ENCODE measurements at regions not wholly inside any gene's neighbourhood (a gene's known extent, or its start where the extent isn't known, plus 50 kb on each side); places are given as distances from the start of the nearest gene placed in this dataset.

DNA sequence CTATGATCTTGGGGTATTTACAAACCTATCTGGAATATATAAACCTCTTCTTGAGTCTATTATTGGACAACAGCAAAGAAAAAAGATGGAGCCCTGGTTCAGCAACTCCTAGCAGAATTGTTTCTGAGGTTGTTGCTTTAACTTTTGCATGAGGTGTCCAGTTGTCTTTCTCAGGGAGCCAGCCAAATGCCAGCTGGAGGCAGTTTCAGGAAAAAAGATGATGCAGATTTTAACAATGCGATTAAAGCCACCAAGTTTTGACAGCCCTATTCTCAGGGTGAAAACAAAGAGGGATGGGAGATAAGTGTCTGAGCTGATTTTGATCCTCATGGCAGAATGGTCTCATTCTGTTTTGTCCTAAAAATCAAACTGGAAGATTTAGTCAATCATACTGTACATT is 181.6 kb upstream of the RASGRP1 start:
- TF ChIP-seq, protein P1, sequence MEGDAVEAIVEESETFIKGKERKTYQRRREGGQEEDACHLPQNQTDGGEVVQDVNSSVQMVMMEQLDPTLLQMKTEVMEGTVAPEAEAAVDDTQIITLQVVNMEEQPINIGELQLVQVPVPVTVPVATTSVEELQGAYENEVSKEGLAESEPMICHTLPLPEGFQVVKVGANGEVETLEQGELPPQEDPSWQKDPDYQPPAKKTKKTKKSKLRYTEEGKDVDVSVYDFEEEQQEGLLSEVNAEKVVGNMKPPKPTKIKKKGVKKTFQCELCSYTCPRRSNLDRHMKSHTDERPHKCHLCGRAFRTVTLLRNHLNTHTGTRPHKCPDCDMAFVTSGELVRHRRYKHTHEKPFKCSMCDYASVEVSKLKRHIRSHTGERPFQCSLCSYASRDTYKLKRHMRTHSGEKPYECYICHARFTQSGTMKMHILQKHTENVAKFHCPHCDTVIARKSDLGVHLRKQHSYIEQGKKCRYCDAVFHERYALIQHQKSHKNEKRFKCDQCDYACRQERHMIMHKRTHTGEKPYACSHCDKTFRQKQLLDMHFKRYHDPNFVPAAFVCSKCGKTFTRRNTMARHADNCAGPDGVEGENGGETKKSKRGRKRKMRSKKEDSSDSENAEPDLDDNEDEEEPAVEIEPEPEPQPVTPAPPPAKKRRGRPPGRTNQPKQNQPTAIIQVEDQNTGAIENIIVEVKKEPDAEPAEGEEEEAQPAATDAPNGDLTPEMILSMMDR (IDR thresholded peaks at IDR 0.05), result no peak
- TF ChIP-seq POLR2A (IDR thresholded peaks at IDR 0.05) (no peak), EP300 (IDR thresholded peaks at IDR 0.05) (no peak), POLR2AphosphoS5 (IDR thresholded peaks at IDR 0.05) (no peak)
